Lower lobe of right lung (tissue), 2 donors: ENCODE measurements at regions not wholly inside any gene's neighbourhood (a gene's known extent, or its start where the extent isn't known, plus 50 kb on each side); places are given as distances from the start of the nearest gene placed in this dataset.

Experiments
- ATAC-seq, 2 donors: fragments of 200-7000 bp; cut with Tn5 transposase; one replicate each; pipeline ENCODE4 v1.9.1; 2020 to 2022; ENCODE audit warnings: mild to moderate bottlenecking in 2 of 2, moderate library complexity in 2 of 2
- DNase-seq: peaks from one replicate; pipeline ENCODE4 v3.0.0-alpha.2; 2020
- H3K27ac ChIP-seq: fragments of 200-600 bp; one replicate; pipeline ENCODE4 v1.8.0; 2022
- H3K27me3 ChIP-seq: fragments of 200-600 bp; one replicate; pipeline ENCODE4 v1.8.0; 2022; ENCODE audit warnings: low read depth
- H3K36me3 ChIP-seq: fragments of 200-600 bp; one replicate; pipeline ENCODE4 v1.8.0; 2022; ENCODE audit warnings: mild to moderate bottlenecking
- H3K4me1 ChIP-seq: fragments of 200-600 bp; one replicate; pipeline ENCODE4 v1.8.0; 2022
- H3K4me3 ChIP-seq: fragments of 200-600 bp; one replicate; pipeline ENCODE4 v1.8.0; 2022; ENCODE audit warnings: mild to moderate bottlenecking
- H3K9me3 ChIP-seq: fragments of 200-600 bp; one replicate; pipeline ENCODE4 v1.8.0; 2022
- intact Hi-C: fragments of 100-400 bp; cut with DNase I; formaldehyde crosslinking; loops from one replicate; pipeline ENCODE4 v1.11.0; 2022
- TF ChIP-seq, protein P1 (sequence below): fragments of 200-600 bp; IDR thresholded peaks from one replicate; pipeline ENCODE4 v1.8.0; 2022; ENCODE audit warnings: antibody characterized with exemption, mild to moderate bottlenecking
- donor health status: DM: no; HTN: yes; CAD: no; lungs with severe emphysema.

DNA sequence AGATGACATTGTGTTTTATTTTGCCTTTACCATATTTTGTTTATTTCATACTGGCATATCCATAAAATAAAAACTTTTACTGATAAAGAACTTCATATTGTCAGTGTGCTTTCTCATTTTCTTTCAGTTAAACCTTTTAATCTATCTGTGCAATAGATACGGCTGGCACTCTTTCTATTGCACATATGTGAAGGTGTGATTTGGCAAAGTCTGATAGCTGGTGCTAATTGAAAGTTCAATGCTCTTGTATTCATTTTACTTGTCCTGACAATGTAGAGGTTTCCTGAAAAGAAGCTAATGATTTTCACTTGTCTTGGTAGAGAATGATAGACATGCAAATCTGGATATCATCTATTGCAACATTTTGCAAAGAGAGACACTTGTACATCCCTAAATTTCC is 467.0 kb downstream of the NSUN3 start:
- intact Hi-C loops = no loop called here
- Histone ChIP-seq H3K36me3 (no peaks in the 10 kb centered on the region), H3K4me3 (no peak overlapping the region), H3K9me3 (no peaks in the 10 kb centered on the region), H3K27me3 (no peaks in the 10 kb centered on the region), H3K4me1 (peaks cover 5% of the 10 kb centered on the region), H3K27ac (no peak overlapping the region)
- ATAC-seq (no peak), DNase-seq (no peak)
- TF ChIP-seq, protein P1, sequence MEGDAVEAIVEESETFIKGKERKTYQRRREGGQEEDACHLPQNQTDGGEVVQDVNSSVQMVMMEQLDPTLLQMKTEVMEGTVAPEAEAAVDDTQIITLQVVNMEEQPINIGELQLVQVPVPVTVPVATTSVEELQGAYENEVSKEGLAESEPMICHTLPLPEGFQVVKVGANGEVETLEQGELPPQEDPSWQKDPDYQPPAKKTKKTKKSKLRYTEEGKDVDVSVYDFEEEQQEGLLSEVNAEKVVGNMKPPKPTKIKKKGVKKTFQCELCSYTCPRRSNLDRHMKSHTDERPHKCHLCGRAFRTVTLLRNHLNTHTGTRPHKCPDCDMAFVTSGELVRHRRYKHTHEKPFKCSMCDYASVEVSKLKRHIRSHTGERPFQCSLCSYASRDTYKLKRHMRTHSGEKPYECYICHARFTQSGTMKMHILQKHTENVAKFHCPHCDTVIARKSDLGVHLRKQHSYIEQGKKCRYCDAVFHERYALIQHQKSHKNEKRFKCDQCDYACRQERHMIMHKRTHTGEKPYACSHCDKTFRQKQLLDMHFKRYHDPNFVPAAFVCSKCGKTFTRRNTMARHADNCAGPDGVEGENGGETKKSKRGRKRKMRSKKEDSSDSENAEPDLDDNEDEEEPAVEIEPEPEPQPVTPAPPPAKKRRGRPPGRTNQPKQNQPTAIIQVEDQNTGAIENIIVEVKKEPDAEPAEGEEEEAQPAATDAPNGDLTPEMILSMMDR = no peak

DNA sequence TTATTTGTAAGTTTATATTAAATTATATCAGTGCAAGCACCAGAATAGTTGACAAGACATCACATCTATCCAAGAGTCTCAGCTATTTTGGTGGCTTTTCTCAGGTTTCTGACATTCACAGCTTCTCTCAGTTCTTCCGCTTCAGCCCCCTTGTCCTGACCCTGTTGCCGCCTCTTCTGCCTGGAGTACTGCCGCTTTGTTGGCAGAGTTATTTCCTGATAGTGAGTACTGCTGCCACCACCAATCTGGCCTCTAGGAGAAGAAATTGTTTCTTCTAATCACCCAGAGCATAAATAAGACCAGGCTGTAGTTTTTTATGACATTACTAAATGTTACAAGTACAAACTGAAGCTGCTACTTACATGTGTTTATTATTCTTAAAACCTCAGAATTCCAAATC is 470.1 kb downstream of the NSUN3 start:
- intact Hi-C loops = no loop called here
- no peaks in the 10 kb centered on the region for H3K27me3 ChIP-seq
- ATAC-seq = no peak
- H3K36me3 ChIP-seq = no peaks in the 10 kb centered on the region
- TF ChIP-seq, protein P1 = no peak
- no peak overlapping the region for H3K4me3 ChIP-seq
- DNase-seq = no peak
- H3K9me3 ChIP-seq = no peaks in the 10 kb centered on the region
- H3K27ac ChIP-seq = no peak overlapping the region
- H3K4me1 ChIP-seq = no peaks in the 10 kb centered on the region

- Histone ChIP-seq H3K4me3 (no peak overlapping the region), H3K27me3 (no peaks in the 10 kb centered on the region), H3K4me1 (no peaks in the 10 kb centered on the region), H3K36me3 (no peaks in the 10 kb centered on the region), H3K27ac (no peak overlapping the region), H3K9me3 (no peaks in the 10 kb centered on the region)
- intact Hi-C loops = no loop called here
- DNase-seq (no peak), ATAC-seq (no peak)
- TF ChIP-seq, protein P1 = no peak
Measured at GRCh38 chr3:94539937-94540336, 477.1 kb downstream of the NSUN3 start.

- H3K4me3 ChIP-seq = no peak overlapping the region
- H3K27ac ChIP-seq = no peak overlapping the region
- H3K36me3 ChIP-seq = no peaks in the 10 kb centered on the region
- no peaks in the 10 kb centered on the region for H3K27me3 ChIP-seq
- ATAC-seq (no peak), DNase-seq (no peak)
- no peaks in the 10 kb centered on the region for H3K9me3 ChIP-seq
- TF ChIP-seq, protein P1 = no peak
- intact Hi-C loops = no loop called here
- H3K4me1 ChIP-seq = no peaks in the 10 kb centered on the region
Measured at GRCh38 chr3:94543161-94543560, 480.3 kb downstream of the NSUN3 start.

GRCh38 chr3:94544131-94544789 is 481.4 kb downstream of the NSUN3 start:
- H3K36me3 ChIP-seq = no peaks in the 10 kb centered on the region
- no peaks in the 10 kb centered on the region for H3K4me1 ChIP-seq
- ATAC-seq (no peak), DNase-seq (no peak)
- H3K4me3 ChIP-seq = no peak overlapping the region
- no peak overlapping the region for H3K27ac ChIP-seq
- no peaks in the 10 kb centered on the region for H3K27me3 ChIP-seq
- intact Hi-C loops = no loop called here
- TF ChIP-seq, protein P1 = no peak
- no peaks in the 10 kb centered on the region for H3K9me3 ChIP-seq
